Parathyroid adenoma (tissue), 2 donors: ENCODE measurements at regions not wholly inside any gene's neighbourhood (a gene's known extent, or its start where the extent isn't known, plus 50 kb on each side); places are given as distances from the start of the nearest gene placed in this dataset.

Source experiments
- H2AFZ ChIP-seq: fragments of 300-600 bp; sonication (generic); one replicate; pipeline ENCODE4 v1.7.0; 2017; ENCODE audit warnings: antibody characterized with exemption, mild to moderate bottlenecking
- H3K27ac ChIP-seq: fragments of 300-600 bp; sonication (generic); one replicate; pipeline ENCODE4 v1.7.0; 2017
- H3K27me3 ChIP-seq: fragments of 300-600 bp; sonication (generic); one replicate; pipeline ENCODE4 v1.7.0; 2017; ENCODE audit warnings: low read length; ENCODE audit not compliant: control insufficient read depth, insufficient read depth
- H3K36me3 ChIP-seq: fragments of 300-600 bp; sonication (generic); one replicate; pipeline ENCODE4 v1.7.0; 2017; ENCODE audit warnings: low read length; ENCODE audit not compliant: control insufficient read depth, insufficient read depth
- H3K4me1 ChIP-seq: fragments of 300-600 bp; sonication (generic); one replicate; pipeline ENCODE4 v1.7.0; 2017; ENCODE audit warnings: control low read depth
- H3K4me2 ChIP-seq: fragments of 300-600 bp; sonication (generic); one replicate; pipeline ENCODE4 v1.7.0; 2017; ENCODE audit warnings: low read length
- H3K4me3 ChIP-seq: fragments of 300-600 bp; sonication (generic); one replicate; pipeline ENCODE4 v1.7.0; 2017; ENCODE audit warnings: low read depth, low read length
- H3K79me2 ChIP-seq: fragments of 300-600 bp; sonication (generic); one replicate; pipeline ENCODE4 v1.7.0; 2017; ENCODE audit warnings: control low read depth
- H3K9ac ChIP-seq: fragments of 300-600 bp; sonication (generic); one replicate; pipeline ENCODE4 v1.7.0; 2017; ENCODE audit warnings: mild to moderate bottlenecking
- H3K9me3 ChIP-seq: fragments of 300-600 bp; sonication (generic); one replicate; pipeline ENCODE4 v1.7.0; 2017; ENCODE audit warnings: low read length; ENCODE audit not compliant: control insufficient read depth
- CTCF ChIP-seq: fragments of 300-600 bp; sonication (generic); IDR thresholded peaks from one replicate; pipeline ENCODE4 v1.7.0; 2017; ENCODE audit warnings: antibody characterized with exemption, mild to moderate bottlenecking
- donor health status: primary hyperparathyroidism.

- no peaks in the 10 kb centered on the region for H3K79me2 ChIP-seq
- no peak overlapping the region for H3K27ac ChIP-seq
- H3K9ac ChIP-seq = no peak overlapping the region
- H3K4me3 ChIP-seq = no peak overlapping the region
- TF ChIP-seq CTCF = no peak
- H2AFZ ChIP-seq = no peak overlapping the region
- no peaks in the 10 kb centered on the region for H3K9me3 ChIP-seq
- no peaks in the 10 kb centered on the region for H3K27me3 ChIP-seq
- H3K4me1 ChIP-seq = no peaks in the 10 kb centered on the region
- H3K4me2 ChIP-seq = no peak overlapping the region
- H3K36me3 ChIP-seq = no peaks in the 10 kb centered on the region
Observed at GRCh38 chr14:66365388-66365787, 120.8 kb upstream of the CCDC196 start.

GRCh38 chr14:66369157-66369697 is 116.9 kb upstream of the CCDC196 start:
- no peak for TF ChIP-seq CTCF
- Histone ChIP-seq H3K27ac (no peak overlapping the region), H3K9me3 (no peaks in the 10 kb centered on the region), H3K9ac (no peak overlapping the region), H2AFZ (no peak overlapping the region), H3K4me1 (no peaks in the 10 kb centered on the region), H3K36me3 (no peaks in the 10 kb centered on the region), H3K4me3 (no peak overlapping the region), H3K27me3 (no peaks in the 10 kb centered on the region), H3K79me2 (no peaks in the 10 kb centered on the region), H3K4me2 (no peak overlapping the region)

- H3K9ac ChIP-seq = no peak overlapping the region
- H2AFZ ChIP-seq = no peak overlapping the region
- H3K4me2 ChIP-seq = no peak overlapping the region
- no peaks in the 10 kb centered on the region for H3K9me3 ChIP-seq
- no peaks in the 10 kb centered on the region for H3K4me1 ChIP-seq
- H3K4me3 ChIP-seq = no peak overlapping the region
- H3K79me2 ChIP-seq = no peaks in the 10 kb centered on the region
- H3K27me3 ChIP-seq = no peaks in the 10 kb centered on the region
- no peaks in the 10 kb centered on the region for H3K36me3 ChIP-seq
- no peak for TF ChIP-seq CTCF
- no peak overlapping the region for H3K27ac ChIP-seq
Observed at GRCh38 chr14:66371776-66372175, 114.4 kb upstream of the CCDC196 start.

- Histone ChIP-seq H3K9me3 (no peaks in the 10 kb centered on the region), H3K9ac (no peak overlapping the region), H3K4me2 (no peak overlapping the region), H3K4me3 (no peak overlapping the region), H3K27me3 (no peaks in the 10 kb centered on the region), H3K4me1 (no peaks in the 10 kb centered on the region), H3K79me2 (no peaks in the 10 kb centered on the region), H2AFZ (no peak overlapping the region), H3K27ac (no peak overlapping the region), H3K36me3 (no peaks in the 10 kb centered on the region)
- no peak for TF ChIP-seq CTCF
Observed at GRCh38 chr14:66375046-66375964, 110.9 kb upstream of the CCDC196 start.

GRCh38 chr14:66377574-66377973 is 108.6 kb upstream of the CCDC196 start:
- Histone ChIP-seq H3K4me2 (no peak overlapping the region), H3K4me3 (no peak overlapping the region), H3K9me3 (no peaks in the 10 kb centered on the region), H3K27me3 (no peaks in the 10 kb centered on the region), H3K9ac (no peak overlapping the region), H3K4me1 (no peaks in the 10 kb centered on the region), H3K36me3 (no peaks in the 10 kb centered on the region), H2AFZ (no peak overlapping the region), H3K27ac (no peak overlapping the region), H3K79me2 (no peaks in the 10 kb centered on the region)
- no peak for TF ChIP-seq CTCF
